GM23338 (cell line): ENCODE measurements at regions not wholly inside any gene's neighbourhood (a gene's known extent, or its start where the extent isn't known, plus 50 kb on each side); places are given as distances from the start of the nearest gene placed in this dataset.

ENCODE experiments used
- ATAC-seq: fragments of 200-7000 bp; cut with Tn5 transposase; 3 replicates; pipeline ENCODE4 v1.9.1; 2020
- DNase-seq: peaks from one replicate; pipeline ENCODE4 v3.0.0-alpha.2; 2015; ENCODE audit warnings: low spot score
- H2AFZ ChIP-seq: fragments of 200-600 bp; sonication (generic); 2 replicates; pipeline ENCODE4 v1.8.0; 2016; ENCODE audit warnings: antibody characterized with exemption, mild to moderate bottlenecking, moderate library complexity
- H3F3A ChIP-seq: fragments of 200-600 bp; sonication (generic); replicated peaks from 2 replicates; pipeline ENCODE4 v1.8.0; 2017; ENCODE audit warnings: antibody characterized with exemption, mixed run types, low read depth
- H3K27ac ChIP-seq: fragments of 200-600 bp; sonication (generic); 2 replicates; pipeline ENCODE4 v1.6.1; 2016; ENCODE audit warnings: low read depth
- H3K27me3 ChIP-seq: fragments of 200-600 bp; sonication (generic); 2 replicates; pipeline ENCODE4 v1.8.0; 2016; ENCODE audit warnings: mild to moderate bottlenecking, mixed run types, moderate library complexity; ENCODE audit not compliant: insufficient read depth
- H3K36me3 ChIP-seq: fragments of 200-600 bp; sonication (generic); 2 replicates; pipeline ENCODE4 v1.8.0; 2016; ENCODE audit warnings: mild to moderate bottlenecking; ENCODE audit not compliant: insufficient read depth
- H3K4me1 ChIP-seq: fragments of 200-600 bp; sonication (generic); 2 replicates; pipeline ENCODE4 v1.8.0; 2016; ENCODE audit warnings: mild to moderate bottlenecking, moderate library complexity; ENCODE audit not compliant: insufficient read depth
- H3K4me2 ChIP-seq: fragments of 200-600 bp; sonication (generic); 2 replicates; pipeline ENCODE4 v1.7.1; 2017; ENCODE audit warnings: mixed run types
- H3K4me3 ChIP-seq: fragments of 200-600 bp; sonication (generic); 2 replicates; pipeline ENCODE4 v1.6.1; 2016; ENCODE audit warnings: mixed run types
- H3K79me2 ChIP-seq: fragments of 200-600 bp; sonication (generic); replicated peaks from 2 replicates; pipeline ENCODE4 v1.8.0; 2017; ENCODE audit warnings: mild to moderate bottlenecking; ENCODE audit not compliant: insufficient read depth
- H3K9me2 ChIP-seq: fragments of 200-600 bp; sonication (generic); 2 replicates; pipeline ENCODE4 v1.8.0; 2017; ENCODE audit not compliant: insufficient read depth
- H4K20me1 ChIP-seq: fragments of 200-600 bp; sonication (generic); replicated peaks from 2 replicates; pipeline ENCODE4 v1.8.0; 2017; ENCODE audit warnings: mild to moderate bottlenecking; ENCODE audit not compliant: insufficient read depth
- H3K27ac Mint-ChIP-seq: 2 replicates; pipeline ENCODE4 v1.8.0; 2020; ENCODE audit warnings: inconsistent platforms, mild to moderate bottlenecking, moderate library complexity, mixed read lengths
- H3K27me3 Mint-ChIP-seq: 3 replicates; pipeline ENCODE4 v1.8.0; 2022; ENCODE audit warnings: low read depth, mild to moderate bottlenecking, moderate library complexity, mixed read lengths, inconsistent platforms; ENCODE audit not compliant: insufficient read depth, poor library complexity
- H3K36me3 Mint-ChIP-seq: 3 replicates; pipeline ENCODE4 v1.8.0; 2021; ENCODE audit warnings: low read depth, mild to moderate bottlenecking, inconsistent platforms, moderate library complexity, mixed read lengths
- H3K4me1 Mint-ChIP-seq: 3 replicates; pipeline ENCODE4 v1.8.0; 2020; ENCODE audit warnings: mild to moderate bottlenecking, inconsistent platforms, mixed read lengths
- H3K4me3 Mint-ChIP-seq: 3 replicates; pipeline ENCODE4 v1.8.0; 2021; ENCODE audit warnings: moderate library complexity, mild to moderate bottlenecking, inconsistent platforms, mixed read lengths
- H3K9me3 Mint-ChIP-seq: 3 replicates; pipeline ENCODE4 v1.8.0; 2020; ENCODE audit warnings: moderate library complexity, mild to moderate bottlenecking, inconsistent platforms, mixed read lengths
- CREB1 ChIP-seq: fragments of 250-450 bp; sonication (Bioruptor Pico); IDR thresholded peaks from 2 replicates; pipeline ENCODE4 v1.5.0; 2020; ENCODE audit warnings: low read depth, mild to moderate bottlenecking, moderate library complexity
- EZH2 ChIP-seq: fragments of 200-600 bp; sonication (generic); IDR thresholded peaks from one replicate; pipeline ENCODE4 v1.8.0; 2017; ENCODE audit warnings: antibody characterized with exemption, mild to moderate bottlenecking, low read depth; ENCODE audit not compliant: unreplicated experiment
- EZH2phosphoT487 ChIP-seq: fragments of 200-600 bp; sonication (generic); IDR thresholded peaks from one replicate; pipeline ENCODE4 v1.8.1; 2018; ENCODE audit warnings: antibody characterized with exemption; ENCODE audit not compliant: unreplicated experiment
- JUNB ChIP-seq: IDR thresholded peaks from one replicate; pipeline ENCODE4 v1.6.1; 2016; ENCODE audit warnings: antibody characterized with exemption; ENCODE audit not compliant: unreplicated experiment
- ZNF114 ChIP-seq: fragments of 250-450 bp; sonication (Bioruptor Pico); IDR thresholded peaks from 2 replicates; pipeline ENCODE4 v1.5.0; 2020; ENCODE audit warnings: mild to moderate bottlenecking, moderate library complexity
- ZNF331 ChIP-seq: fragments of 250-450 bp; sonication (Bioruptor Pico); IDR thresholded peaks from 2 replicates; pipeline ENCODE4 v1.5.0; 2020; ENCODE audit warnings: low read depth, mild to moderate bottlenecking, moderate library complexity
- TF ChIP-seq, protein P1 (sequence below): fragments of 250-450 bp; sonication (Bioruptor Pico); IDR thresholded peaks from 2 replicates; pipeline ENCODE4 v1.5.0; 2020; ENCODE audit warnings: mild to moderate bottlenecking, moderate library complexity
- TF ChIP-seq, protein P2 (sequence below): IDR thresholded peaks from one replicate; pipeline ENCODE4 v1.6.1; 2018; ENCODE audit warnings: antibody characterized with exemption; ENCODE audit not compliant: unreplicated experiment
- TF ChIP-seq, protein P3 (sequence below), 2 experiments: fragments of 200-600 bp in 1 of 2; sonication (generic) in 1 of 2; conservative IDR thresholded peaks; 2 replicates each; pipeline versions ENCODE4 v1.5.1 to v1.6.1; 2016 to 2017; ENCODE audit warnings: antibody characterized with exemption in 2 of 2, low read depth in 2 of 2, mild to moderate bottlenecking in 2 of 2, moderate library complexity in 1 of 2

DNA sequence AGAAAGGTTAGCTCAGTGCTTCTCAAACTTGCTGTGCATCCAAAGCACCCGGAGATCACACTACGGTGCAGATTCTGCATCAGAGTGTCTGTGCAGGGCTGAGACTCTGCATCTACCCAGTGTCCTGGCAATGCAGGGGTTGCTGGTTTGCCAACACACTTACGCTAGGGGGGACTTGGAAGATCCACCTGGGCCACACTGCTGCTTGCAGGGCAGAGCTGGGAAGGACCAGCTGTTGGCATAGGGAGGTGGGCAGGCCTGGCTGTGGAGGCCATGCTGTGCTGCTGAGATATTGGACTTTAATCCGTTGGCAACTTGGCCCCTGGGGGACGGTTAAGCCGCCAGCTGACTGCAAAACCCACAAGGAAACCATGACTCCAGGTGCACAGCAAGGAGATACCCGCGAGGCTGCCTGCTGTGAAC, 397.6 kb upstream of the HS6ST1 start (continued):
- TF ChIP-seq, protein P1, sequence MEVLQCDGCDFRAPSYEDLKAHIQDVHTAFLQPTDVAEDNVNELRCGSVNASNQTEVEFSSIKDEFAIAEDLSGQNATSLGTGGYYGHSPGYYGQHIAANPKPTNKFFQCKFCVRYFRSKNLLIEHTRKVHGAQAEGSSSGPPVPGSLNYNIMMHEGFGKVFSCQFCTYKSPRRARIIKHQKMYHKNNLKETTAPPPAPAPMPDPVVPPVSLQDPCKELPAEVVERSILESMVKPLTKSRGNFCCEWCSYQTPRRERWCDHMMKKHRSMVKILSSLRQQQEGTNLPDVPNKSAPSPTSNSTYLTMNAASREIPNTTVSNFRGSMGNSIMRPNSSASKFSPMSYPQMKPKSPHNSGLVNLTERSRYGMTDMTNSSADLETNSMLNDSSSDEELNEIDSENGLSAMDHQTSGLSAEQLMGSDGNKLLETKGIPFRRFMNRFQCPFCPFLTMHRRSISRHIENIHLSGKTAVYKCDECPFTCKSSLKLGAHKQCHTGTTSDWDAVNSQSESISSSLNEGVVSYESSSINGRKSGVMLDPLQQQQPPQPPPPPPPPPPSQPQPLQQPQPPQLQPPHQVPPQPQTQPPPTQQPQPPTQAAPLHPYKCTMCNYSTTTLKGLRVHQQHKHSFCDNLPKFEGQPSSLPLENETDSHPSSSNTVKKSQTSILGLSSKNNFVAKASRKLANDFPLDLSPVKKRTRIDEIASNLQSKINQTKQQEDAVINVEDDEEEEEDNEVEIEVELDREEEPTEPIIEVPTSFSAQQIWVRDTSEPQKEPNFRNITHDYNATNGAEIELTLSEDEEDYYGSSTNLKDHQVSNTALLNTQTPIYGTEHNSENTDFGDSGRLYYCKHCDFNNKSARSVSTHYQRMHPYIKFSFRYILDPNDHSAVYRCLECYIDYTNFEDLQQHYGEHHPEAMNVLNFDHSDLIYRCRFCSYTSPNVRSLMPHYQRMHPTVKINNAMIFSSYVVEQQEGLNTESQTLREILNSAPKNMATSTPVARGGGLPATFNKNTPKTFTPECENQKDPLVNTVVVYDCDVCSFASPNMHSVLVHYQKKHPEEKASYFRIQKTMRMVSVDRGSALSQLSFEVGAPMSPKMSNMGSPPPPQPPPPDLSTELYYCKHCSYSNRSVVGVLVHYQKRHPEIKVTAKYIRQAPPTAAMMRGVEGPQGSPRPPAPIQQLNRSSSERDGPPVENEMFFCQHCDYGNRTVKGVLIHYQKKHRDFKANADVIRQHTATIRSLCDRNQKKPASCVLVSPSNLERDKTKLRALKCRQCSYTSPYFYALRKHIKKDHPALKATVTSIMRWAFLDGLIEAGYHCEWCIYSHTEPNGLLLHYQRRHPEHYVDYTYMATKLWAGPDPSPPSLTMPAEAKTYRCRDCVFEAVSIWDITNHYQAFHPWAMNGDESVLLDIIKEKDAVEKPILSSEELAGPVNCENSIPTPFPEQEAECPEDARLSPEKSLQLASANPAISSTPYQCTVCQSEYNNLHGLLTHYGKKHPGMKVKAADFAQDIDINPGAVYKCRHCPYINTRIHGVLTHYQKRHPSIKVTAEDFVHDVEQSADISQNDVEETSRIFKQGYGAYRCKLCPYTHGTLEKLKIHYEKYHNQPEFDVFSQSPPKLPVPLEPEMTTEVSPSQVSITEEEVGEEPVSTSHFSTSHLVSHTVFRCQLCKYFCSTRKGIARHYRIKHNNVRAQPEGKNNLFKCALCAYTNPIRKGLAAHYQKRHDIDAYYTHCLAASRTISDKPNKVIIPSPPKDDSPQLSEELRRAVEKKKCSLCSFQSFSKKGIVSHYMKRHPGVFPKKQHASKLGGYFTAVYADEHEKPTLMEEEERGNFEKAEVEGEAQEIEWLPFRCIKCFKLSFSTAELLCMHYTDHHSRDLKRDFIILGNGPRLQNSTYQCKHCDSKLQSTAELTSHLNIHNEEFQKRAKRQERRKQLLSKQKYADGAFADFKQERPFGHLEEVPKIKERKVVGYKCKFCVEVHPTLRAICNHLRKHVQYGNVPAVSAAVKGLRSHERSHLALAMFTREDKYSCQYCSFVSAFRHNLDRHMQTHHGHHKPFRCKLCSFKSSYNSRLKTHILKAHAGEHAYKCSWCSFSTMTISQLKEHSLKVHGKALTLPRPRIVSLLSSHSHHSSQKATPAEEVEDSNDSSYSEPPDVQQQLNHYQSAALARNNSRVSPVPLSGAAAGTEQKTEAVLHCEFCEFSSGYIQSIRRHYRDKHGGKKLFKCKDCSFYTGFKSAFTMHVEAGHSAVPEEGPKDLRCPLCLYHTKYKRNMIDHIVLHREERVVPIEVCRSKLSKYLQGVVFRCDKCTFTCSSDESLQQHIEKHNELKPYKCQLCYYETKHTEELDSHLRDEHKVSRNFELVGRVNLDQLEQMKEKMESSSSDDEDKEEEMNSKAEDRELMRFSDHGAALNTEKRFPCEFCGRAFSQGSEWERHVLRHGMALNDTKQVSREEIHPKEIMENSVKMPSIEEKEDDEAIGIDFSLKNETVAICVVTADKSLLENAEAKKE (CRISPR knock-in tag): no peak

DNA sequence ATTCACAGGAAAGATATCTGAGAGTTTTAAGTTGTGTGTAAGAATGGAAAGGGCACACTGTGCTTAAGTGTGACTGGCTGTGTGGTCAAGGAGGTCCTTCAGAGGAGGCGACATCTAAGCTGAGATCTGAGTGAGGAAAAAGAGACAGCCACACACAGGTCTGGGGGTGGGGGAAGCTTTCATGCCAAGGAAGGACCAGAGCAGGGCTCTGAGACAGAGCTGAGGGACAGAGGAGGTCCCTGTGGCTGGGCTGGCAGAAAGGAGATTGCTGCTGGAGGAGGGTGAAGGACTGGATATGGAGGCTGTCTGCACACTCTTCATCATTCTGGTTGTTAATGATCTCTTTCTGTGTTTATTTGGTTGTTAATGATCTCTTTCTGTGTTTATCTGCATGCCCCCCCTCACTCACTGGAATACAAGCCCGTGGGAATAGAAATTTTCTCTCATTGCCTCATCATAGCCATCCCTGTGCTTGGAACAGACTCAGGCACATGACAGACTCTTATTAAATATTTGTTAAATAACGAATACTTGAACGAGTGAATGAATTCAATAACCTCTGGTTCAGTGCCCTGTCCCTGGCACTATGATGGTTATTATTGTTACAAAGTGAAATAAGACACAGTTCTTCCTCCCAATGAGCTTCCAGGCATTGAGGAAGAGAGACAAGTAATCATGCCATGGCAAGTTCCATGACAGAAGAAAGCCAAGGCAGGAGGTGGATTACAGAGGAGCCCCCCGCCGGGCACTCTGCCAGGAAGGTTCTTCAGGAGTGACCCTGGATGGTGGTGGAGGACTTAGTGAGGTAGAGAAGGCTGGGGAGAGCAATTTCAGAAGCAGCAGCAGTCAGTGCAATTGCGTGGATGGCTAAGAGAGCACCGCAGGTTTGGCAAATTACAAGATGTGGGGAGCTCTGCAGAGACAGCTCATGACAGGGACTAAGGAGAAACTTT, 399.4 kb upstream of the HS6ST1 start:
- Mint-ChIP-seq H3K27ac (no peak overlapping the region; the same call in 1 of the 2 replicates), H3K36me3 (no peaks in the 10 kb centered on the region), H3K4me3 (no peak overlapping the region), H3K9me3 (0 out of 3 replicates have a peak, but pooled peaks cover 3% of the 10 kb centered on the region), H3K27me3 (no peaks in the 10 kb centered on the region), H3K4me1 (peaks cover 5% of the 10 kb centered on the region)
- Histone ChIP-seq H3K27me3 (no peaks in the 10 kb centered on the region), H3K36me3 (no peaks in the 10 kb centered on the region), H3F3A (no peaks in the 10 kb centered on the region), H3K4me1 (no peaks in the 10 kb centered on the region), H3K79me2 (no peaks in the 10 kb centered on the region), H3K4me2 (no peak overlapping the region), H2AFZ (no peak overlapping the region), H3K27ac (no peak overlapping the region), H4K20me1 (no peaks in the 10 kb centered on the region), H3K9me2 (no peaks in the 10 kb centered on the region), H3K4me3 (no peak overlapping the region)
- ATAC-seq (no peak), DNase-seq (no peak)
- no peak for TF ChIP-seq CREB1 (CRISPR knock-in tag)
- no peak for TF ChIP-seq JUNB
- TF ChIP-seq, protein P2, sequence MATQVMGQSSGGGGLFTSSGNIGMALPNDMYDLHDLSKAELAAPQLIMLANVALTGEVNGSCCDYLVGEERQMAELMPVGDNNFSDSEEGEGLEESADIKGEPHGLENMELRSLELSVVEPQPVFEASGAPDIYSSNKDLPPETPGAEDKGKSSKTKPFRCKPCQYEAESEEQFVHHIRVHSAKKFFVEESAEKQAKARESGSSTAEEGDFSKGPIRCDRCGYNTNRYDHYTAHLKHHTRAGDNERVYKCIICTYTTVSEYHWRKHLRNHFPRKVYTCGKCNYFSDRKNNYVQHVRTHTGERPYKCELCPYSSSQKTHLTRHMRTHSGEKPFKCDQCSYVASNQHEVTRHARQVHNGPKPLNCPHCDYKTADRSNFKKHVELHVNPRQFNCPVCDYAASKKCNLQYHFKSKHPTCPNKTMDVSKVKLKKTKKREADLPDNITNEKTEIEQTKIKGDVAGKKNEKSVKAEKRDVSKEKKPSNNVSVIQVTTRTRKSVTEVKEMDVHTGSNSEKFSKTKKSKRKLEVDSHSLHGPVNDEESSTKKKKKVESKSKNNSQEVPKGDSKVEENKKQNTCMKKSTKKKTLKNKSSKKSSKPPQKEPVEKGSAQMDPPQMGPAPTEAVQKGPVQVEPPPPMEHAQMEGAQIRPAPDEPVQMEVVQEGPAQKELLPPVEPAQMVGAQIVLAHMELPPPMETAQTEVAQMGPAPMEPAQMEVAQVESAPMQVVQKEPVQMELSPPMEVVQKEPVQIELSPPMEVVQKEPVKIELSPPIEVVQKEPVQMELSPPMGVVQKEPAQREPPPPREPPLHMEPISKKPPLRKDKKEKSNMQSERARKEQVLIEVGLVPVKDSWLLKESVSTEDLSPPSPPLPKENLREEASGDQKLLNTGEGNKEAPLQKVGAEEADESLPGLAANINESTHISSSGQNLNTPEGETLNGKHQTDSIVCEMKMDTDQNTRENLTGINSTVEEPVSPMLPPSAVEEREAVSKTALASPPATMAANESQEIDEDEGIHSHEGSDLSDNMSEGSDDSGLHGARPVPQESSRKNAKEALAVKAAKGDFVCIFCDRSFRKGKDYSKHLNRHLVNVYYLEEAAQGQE: no peak
- TF ChIP-seq EZH2: no peak
- TF ChIP-seq EZH2phosphoT487: no peak
- TF ChIP-seq ZNF331: no peak
- TF ChIP-seq, protein P3, sequence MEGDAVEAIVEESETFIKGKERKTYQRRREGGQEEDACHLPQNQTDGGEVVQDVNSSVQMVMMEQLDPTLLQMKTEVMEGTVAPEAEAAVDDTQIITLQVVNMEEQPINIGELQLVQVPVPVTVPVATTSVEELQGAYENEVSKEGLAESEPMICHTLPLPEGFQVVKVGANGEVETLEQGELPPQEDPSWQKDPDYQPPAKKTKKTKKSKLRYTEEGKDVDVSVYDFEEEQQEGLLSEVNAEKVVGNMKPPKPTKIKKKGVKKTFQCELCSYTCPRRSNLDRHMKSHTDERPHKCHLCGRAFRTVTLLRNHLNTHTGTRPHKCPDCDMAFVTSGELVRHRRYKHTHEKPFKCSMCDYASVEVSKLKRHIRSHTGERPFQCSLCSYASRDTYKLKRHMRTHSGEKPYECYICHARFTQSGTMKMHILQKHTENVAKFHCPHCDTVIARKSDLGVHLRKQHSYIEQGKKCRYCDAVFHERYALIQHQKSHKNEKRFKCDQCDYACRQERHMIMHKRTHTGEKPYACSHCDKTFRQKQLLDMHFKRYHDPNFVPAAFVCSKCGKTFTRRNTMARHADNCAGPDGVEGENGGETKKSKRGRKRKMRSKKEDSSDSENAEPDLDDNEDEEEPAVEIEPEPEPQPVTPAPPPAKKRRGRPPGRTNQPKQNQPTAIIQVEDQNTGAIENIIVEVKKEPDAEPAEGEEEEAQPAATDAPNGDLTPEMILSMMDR (conservative IDR thresholded peaks at IDR 0.05; ENCODE audit: low read depth in 2 of 2): no peak
- no peak for TF ChIP-seq ZNF114
